HCT116 (cell line): ENCODE measurements at regions not wholly inside any gene's neighbourhood (a gene's known extent, or its start where the extent isn't known, plus 50 kb on each side); places are given as distances from the start of the nearest gene placed in this dataset.

Source experiments
- ATAC-seq: fragments of 200-7000 bp; cut with Tn5 transposase; 2 replicates; pipeline ENCODE4 v1.9.1; 2020; ENCODE audit warnings: mild to moderate bottlenecking, moderate library complexity
- BruUV-seq: library from RNA; stranded (reverse); fragments of 400-500 nt; replicated peaks from 2 replicates; lab custom pipeline; 2021; lab: Mats Ljungman, UMichigan
- CTCF ChIA-PET: fragments of 300-600 bp; sonication (Branson Sonifier 250); formaldehyde crosslinking; loops from one replicate; lab custom pipeline; 2021; ENCODE audit warnings: antibody characterized with exemption; lab: Charles Lee
- POLR2A ChIA-PET: fragments of 300-600, 350-600 bp; sonication (Branson Sonifier 250); formaldehyde crosslinking; loops from one replicate; lab custom pipeline; 2021; ENCODE audit warnings: antibody characterized with exemption; lab: Charles Lee
- RAD21 ChIA-PET, 2 experiments: fragments of 300-600 bp; sonication (Branson Sonifier 250); formaldehyde crosslinking; loops; one replicate each; lab custom pipeline; 2023; ENCODE audit warnings: low total read pairs in 2 of 2; ENCODE audit not compliant: uncharacterized antibody in 2 of 2, unreplicated experiment in 2 of 2, low non-redundant PET in 1 of 2; lab: Charles Lee
- DNase-seq: peaks from one replicate; pipeline ENCODE4 v3.0.0-alpha.2; 2010; ENCODE audit warnings: low read depth, low spot score
- H2AFZ ChIP-seq: fragments of 200-600 bp; shearing (Covaris generic), sonication (generic); 2 replicates; pipeline ENCODE4 v1.6.1; 2017; ENCODE audit warnings: low read depth, mixed run types, mixed read lengths, antibody characterized with exemption, low read length; ENCODE audit not compliant: poor library complexity, severe bottlenecking
- H3K27ac ChIP-seq: 2 replicates; pipeline ENCODE4 v1.5.1; 2012; ENCODE audit warnings: low read depth, low read length
- H3K27me3 ChIP-seq: fragments of 200-600 bp; sonication (generic); 2 replicates; pipeline ENCODE4 v1.6.1; 2016; ENCODE audit warnings: mixed run types, low read length, mixed read lengths; ENCODE audit not compliant: insufficient read depth
- H3K36me3 ChIP-seq, 2 experiments: fragments of 200-500 bp in 1 of 2; fragments of 200-600 bp in 1 of 2; sonication (Bioruptor generic) in 1 of 2; sonication (generic) in 1 of 2; 2 replicates each; pipeline versions ENCODE4 v1.5.1 to v1.6.1; 2014 to 2016; ENCODE audit warnings: low read length in 2 of 2, inconsistent platforms in 1 of 2, mixed read lengths in 1 of 2, mixed run types in 1 of 2; ENCODE audit not compliant: insufficient read depth in 2 of 2, control insufficient read depth in 1 of 2
- H3K4me1 ChIP-seq, 2 experiments: fragments of 200-600 bp in 1 of 2; sonication (generic) in 1 of 2; 2 replicates each; pipeline versions ENCODE4 v1.5.1 to v1.6.1; 2012 to 2017; ENCODE audit warnings: low read length in 2 of 2, inconsistent platforms in 1 of 2, mild to moderate bottlenecking in 1 of 2, mixed read lengths in 1 of 2, mixed run types in 1 of 2, moderate library complexity in 1 of 2; ENCODE audit not compliant: insufficient read depth in 2 of 2, control insufficient read depth in 1 of 2
- H3K4me2 ChIP-seq: fragments of 200-600 bp; sonication (generic); 2 replicates; pipeline ENCODE4 v1.6.1; 2017; ENCODE audit warnings: mixed run types, low read length, mixed read lengths
- H3K4me3 ChIP-seq, 2 experiments: fragments of 200-600 bp in 1 of 2; sonication (generic) in 1 of 2; replicated peaks in 1 of 2; 2 replicates each; pipeline ENCODE4 v1.5.1; 2011 to 2016; ENCODE audit warnings: low read length in 2 of 2, control low read depth in 1 of 2, low read depth in 1 of 2, mild to moderate bottlenecking in 1 of 2, mixed read lengths in 1 of 2, mixed run types in 1 of 2
- H3K79me2 ChIP-seq: fragments of 200-600 bp; sonication (generic); 2 replicates; pipeline ENCODE4 v1.6.1; 2017; ENCODE audit warnings: mild to moderate bottlenecking, mixed run types, low read length, moderate library complexity, mixed read lengths; ENCODE audit not compliant: insufficient read depth
- H3K9ac ChIP-seq: fragments of 200-600 bp; sonication (generic); 2 replicates; pipeline ENCODE4 v1.6.1; 2016; ENCODE audit warnings: low read length, mixed read lengths
- H3K9me2 ChIP-seq: fragments of 200-600 bp; sonication (generic), shearing (Covaris generic); 2 replicates; pipeline ENCODE4 v1.6.1; 2017; ENCODE audit warnings: mixed run types, mild to moderate bottlenecking, moderate library complexity; ENCODE audit not compliant: insufficient read depth
- H3K9me3 ChIP-seq, 2 experiments: fragments of 200-500 bp in 1 of 2; fragments of 200-600 bp in 1 of 2; sonication (Bioruptor generic) in 1 of 2; sonication (generic) in 1 of 2; 2 replicates each; pipeline ENCODE4 v1.6.1; 2014 to 2017; ENCODE audit warnings: low read length in 2 of 2, mixed read lengths in 2 of 2, inconsistent platforms in 1 of 2, low read depth in 1 of 2, mild to moderate bottlenecking in 1 of 2, mixed run types in 1 of 2, moderate library complexity in 1 of 2; ENCODE audit not compliant: control insufficient read depth in 1 of 2, insufficient read depth in 1 of 2
- H4K20me1 ChIP-seq: fragments of 200-600 bp; sonication (generic), shearing (Covaris generic); 2 replicates; pipeline ENCODE4 v1.6.1; 2017; ENCODE audit warnings: mixed run types, mild to moderate bottlenecking, moderate library complexity; ENCODE audit not compliant: insufficient read depth
- ATF3 ChIP-seq: IDR thresholded peaks from 2 replicates; pipeline ENCODE4 v1.6.1; 2012
- CBX3 ChIP-seq: IDR thresholded peaks from 2 replicates; pipeline ENCODE4 v1.6.1; 2012; ENCODE audit warnings: low read depth
- CTCF ChIP-seq, 3 experiments: fragments of 200-600 bp in 1 of 3; sonication (generic) in 1 of 3; IDR thresholded peaks in 2 of 3; conservative IDR thresholded peaks in 1 of 3; 2 replicates each; pipeline ENCODE4 v1.5.1; 2012 to 2017; ENCODE audit warnings: low read depth in 2 of 3, low read length in 2 of 3, antibody characterized with exemption in 1 of 3, borderline replicate concordance in 1 of 3, control low read depth in 1 of 3, mild to moderate bottlenecking in 1 of 3, mixed read lengths in 1 of 3, mixed run types in 1 of 3, moderate library complexity in 1 of 3; ENCODE audit not compliant: insufficient read depth in 1 of 3
- FOSL1 ChIP-seq: IDR thresholded peaks from 2 replicates; pipeline ENCODE4 v1.6.1; 2012; ENCODE audit warnings: low read depth
- POLR2A ChIP-seq: IDR thresholded peaks from 2 replicates; pipeline ENCODE4 v1.7.0; 2011; ENCODE audit warnings: borderline replicate concordance; ENCODE audit not compliant: insufficient read depth, insufficient read length; ENCODE audit errors: extremely low read depth
- SIN3A ChIP-seq: IDR thresholded peaks from 2 replicates; pipeline ENCODE4 v1.6.1; 2012; ENCODE audit warnings: low read depth
- SRF ChIP-seq: IDR thresholded peaks from 2 replicates; pipeline ENCODE4 v1.6.1; 2012; ENCODE audit warnings: low read depth
- ZBTB33 ChIP-seq: IDR thresholded peaks from 2 replicates; pipeline ENCODE4 v1.6.1; 2011; ENCODE audit warnings: mild to moderate bottlenecking, low read length, moderate library complexity; ENCODE audit not compliant: insufficient replicate concordance; ENCODE audit errors: extremely low read depth
- ZFX ChIP-seq: fragments of 450-650 bp; IDR thresholded peaks from 2 replicates; pipeline ENCODE4 v1.6.1; 2017
- ZNF274 ChIP-seq: fragments of 200-500 bp; sonication (Bioruptor generic); IDR thresholded peaks from 2 replicates; pipeline ENCODE4 v1.6.1; 2014; ENCODE audit warnings: mild to moderate bottlenecking, low read depth, low read length, inconsistent platforms
- intact Hi-C: fragments of 100-400 bp; cut with micrococcal nuclease; formaldehyde crosslinking; loops from 2 replicates; pipeline ENCODE4 v1.10.0; 2022

DNA sequence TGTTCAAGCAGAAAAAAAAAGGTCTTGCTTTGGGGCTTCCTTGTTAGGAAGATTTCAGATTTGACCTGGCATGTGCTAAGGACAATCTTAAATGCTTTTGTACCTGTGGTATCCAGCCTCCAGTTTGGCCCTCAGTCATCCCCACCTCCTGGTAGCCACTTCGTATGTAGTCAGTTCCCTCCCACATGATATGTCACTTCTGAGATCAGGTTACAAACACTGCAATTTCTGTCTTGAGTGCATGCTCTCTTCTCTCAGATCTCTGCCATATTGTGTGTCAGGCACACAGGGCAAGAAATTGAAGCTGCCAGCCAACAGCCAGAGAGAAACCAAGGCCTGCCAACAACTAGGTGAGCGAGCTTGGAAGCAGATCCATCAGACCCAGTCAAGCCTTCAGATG, 60.3 kb upstream of the STARD13 start:
- Histone ChIP-seq H4K20me1 (no peaks in the 10 kb centered on the region), H3K9ac (no peak overlapping the region), H3K36me3 (no peaks in the 10 kb centered on the region), H3K4me3 (no peak overlapping the region), H3K79me2 (no peaks in the 10 kb centered on the region), H3K27me3 (no peaks in the 10 kb centered on the region), H3K9me3 (no peaks in the 10 kb centered on the region), H3K9me2 (no peaks in the 10 kb centered on the region), H2AFZ (no peak overlapping the region), H3K4me2 (no peak overlapping the region), H3K4me1 (peaks cover 4 to 18% of the 10 kb centered on the region in 2 experiments; a peak in 3 of 4 replicates), H3K27ac (no peak overlapping the region)
- intact Hi-C loops: no loop called here
- POLR2A ChIA-PET: no interaction called here
- no peak for ATAC-seq
- TF ChIP-seq CBX3 (no peak), POLR2A (no peak), ATF3 (no peak), ZBTB33 (no peak), FOSL1 (no peak), ZNF274 (no peak), ZFX (no peak), CTCF (IDR thresholded peaks at IDR 0.05 in 2 of 3, conservative IDR thresholded peaks at IDR 0.05 in 1 of 3; ENCODE audit: borderline replicate concordance in 1 of 3, insufficient read depth in 1 of 3, low read depth in 2 of 3, low read length in 2 of 3) (no peak), SIN3A (no peak), SRF (no peak)
- CTCF ChIA-PET: no interaction called here
- RAD21 ChIA-PET: no interaction called here
- BruUV-seq: no TSS peak
- no peak for DNase-seq
